ENCODE measurements at regions not wholly inside any gene's neighbourhood (a gene's known extent, or its start where the extent isn't known, plus 50 kb on each side); places are given as distances from the start of the nearest gene placed in this dataset.

GRCh38 chr16:73973174-73973573 lies 323.4 kb upstream of the PSMD7 start:
- TF ChIP-seq EZH2phosphoT487 (IDR thresholded peaks at IDR 0.05; ENCODE audit: low read depth), result no peak
- no peak for TF ChIP-seq CTCF (IDR thresholded peaks at IDR 0.05; ENCODE audit: low read depth, low read length)
